ENCODE measurements at regions not wholly inside any gene's neighbourhood (a gene's known extent, or its start where the extent isn't known, plus 50 kb on each side); places are given as distances from the start of the nearest gene placed in this dataset.

GRCh38 chr14:58749066-58749669 lies 111.4 kb downstream of the DACT1 start (continued):
- TF ChIP-seq TBL1XR1 (IDR thresholded peaks at IDR 0.05; ENCODE audit: low read depth, low read length) (peak; percentile 31; the same call in 1 of the 2 replicates), MTA3 (IDR thresholded peaks at IDR 0.05; ENCODE audit: borderline replicate concordance, low read length) (no peak), TCF3 (IDR thresholded peaks at IDR 0.05; ENCODE audit: borderline replicate concordance, insufficient read depth, low read depth, low read length) (no peak), ZNF217 (IDR thresholded peaks at IDR 0.05) (peak; percentile 80), EP300 (IDR thresholded peaks at IDR 0.05; ENCODE audit: borderline replicate concordance in 1 of 2, control insufficient read depth in 1 of 2, low read depth in 2 of 2, low read length in 2 of 2) (peak; percentile 91 to 93), CREB1 (IDR thresholded peaks at IDR 0.05; ENCODE audit: low read depth) (no peak), ETV6 (conservative IDR thresholded peaks at IDR 0.05 in 1 of 2, IDR thresholded peaks at IDR 0.05 in 1 of 2; ENCODE audit: borderline replicate concordance in 1 of 2, low read depth in 1 of 2) (no peak), YBX1 (IDR thresholded peaks at IDR 0.05) (no peak), JUND (IDR thresholded peaks at IDR 0.05; ENCODE audit: low read depth, low read length) (0 out of 2 replicates have a peak, but pooled peaks have one; percentile 67), MTA2 (IDR thresholded peaks at IDR 0.05; ENCODE audit: low read depth) (peak; percentile 98)
- TF ChIP-seq, protein P1, sequence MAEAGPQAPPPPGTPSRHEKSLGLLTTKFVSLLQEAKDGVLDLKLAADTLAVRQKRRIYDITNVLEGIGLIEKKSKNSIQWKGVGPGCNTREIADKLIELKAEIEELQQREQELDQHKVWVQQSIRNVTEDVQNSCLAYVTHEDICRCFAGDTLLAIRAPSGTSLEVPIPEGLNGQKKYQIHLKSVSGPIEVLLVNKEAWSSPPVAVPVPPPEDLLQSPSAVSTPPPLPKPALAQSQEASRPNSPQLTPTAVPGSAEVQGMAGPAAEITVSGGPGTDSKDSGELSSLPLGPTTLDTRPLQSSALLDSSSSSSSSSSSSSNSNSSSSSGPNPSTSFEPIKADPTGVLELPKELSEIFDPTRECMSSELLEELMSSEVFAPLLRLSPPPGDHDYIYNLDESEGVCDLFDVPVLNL (IDR thresholded peaks at IDR 0.05; ENCODE audit: low read depth, low read length): no peak
- TF ChIP-seq, protein P2, sequence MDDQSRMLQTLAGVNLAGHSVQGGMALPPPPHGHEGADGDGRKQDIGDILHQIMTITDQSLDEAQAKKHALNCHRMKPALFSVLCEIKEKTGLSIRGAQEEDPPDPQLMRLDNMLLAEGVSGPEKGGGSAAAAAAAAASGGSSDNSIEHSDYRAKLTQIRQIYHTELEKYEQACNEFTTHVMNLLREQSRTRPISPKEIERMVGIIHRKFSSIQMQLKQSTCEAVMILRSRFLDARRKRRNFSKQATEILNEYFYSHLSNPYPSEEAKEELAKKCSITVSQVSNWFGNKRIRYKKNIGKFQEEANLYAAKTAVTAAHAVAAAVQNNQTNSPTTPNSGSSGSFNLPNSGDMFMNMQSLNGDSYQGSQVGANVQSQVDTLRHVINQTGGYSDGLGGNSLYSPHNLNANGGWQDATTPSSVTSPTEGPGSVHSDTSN (IDR thresholded peaks at IDR 0.05; ENCODE audit: insufficient replicate concordance, low read depth, low read length): peak; percentile 71

Measured in GM12878 (cell line).